ENCODE measurements at regions not wholly inside any gene's neighbourhood (a gene's known extent, or its start where the extent isn't known, plus 50 kb on each side); places are given as distances from the start of the nearest gene placed in this dataset.

GRCh38 chr9:28999806-29000205 lies 1426.5 kb upstream of the C9orf72 start:
- TF ChIP-seq POLR2AphosphoS5 (IDR thresholded peaks at IDR 0.05; ENCODE audit: low read depth, low read length) (no peak), CTCF (IDR thresholded peaks at IDR 0.05) (no peak), TCF7L2 (IDR thresholded peaks at IDR 0.05; ENCODE audit: low read depth, low read length) (no peak), REST (IDR thresholded peaks at IDR 0.05; ENCODE audit: insufficient read depth in 1 of 2, low read depth in 2 of 2, low read length in 1 of 2) (no peak), SIN3A (IDR thresholded peaks at IDR 0.05; ENCODE audit: borderline replicate concordance, insufficient read depth, low read depth, low read length) (no peak)
